Spleen (tissue), 7 donors: ENCODE measurements at regions not wholly inside any gene's neighbourhood (a gene's known extent, or its start where the extent isn't known, plus 50 kb on each side); places are given as distances from the start of the nearest gene placed in this dataset.

Experiments
- CTCF ChIP-seq, 11 experiments: fragments of 200-600 bp in 7 of 11; fragments of 450-650 bp in 4 of 11; sonication (generic) in 4 of 11; IDR thresholded peaks in 8 of 11; conservative IDR thresholded peaks in 3 of 11; 1 replicate in 7 of 11; 2 replicates in 4 of 11; pipeline versions ENCODE4 v1.4.0 to v1.8.0; 2016 to 2021; ENCODE audit warnings: antibody characterized with exemption in 11 of 11, inconsistent platforms in 4 of 11, mild to moderate bottlenecking in 1 of 11
- POLR2A ChIP-seq, 3 donors: fragments of 450-650 bp; IDR thresholded peaks; one replicate each; pipeline ENCODE4 v1.5.1; 2017; ENCODE audit warnings: antibody characterized with exemption in 3 of 3, mild to moderate bottlenecking in 1 of 3
- POLR2AphosphoS5 ChIP-seq, 3 donors: sonication (generic); formaldehyde crosslinking; IDR thresholded peaks; one replicate each; pipeline ENCODE4 v1.5.1; 2017; ENCODE audit warnings: antibody characterized with exemption in 3 of 3
- donor health status: DM: no; HTN: no; CAD: no; lungs with moderate emphysema.
- donor health status: DM: no; HTN: no; CAD: no.
- donor health status: DM: no; HTN: no; CAD: no.

- TF ChIP-seq CTCF (IDR thresholded peaks at IDR 0.05 in 8 of 11, conservative IDR thresholded peaks at IDR 0.05 in 3 of 11) (no peak), POLR2A (IDR thresholded peaks at IDR 0.05) (no peak), POLR2AphosphoS5 (IDR thresholded peaks at IDR 0.05) (no peak)
Measured at GRCh38 chr13:58687148-58687547, 1055.6 kb downstream of the PCDH17 start.
